Glutamatergic neuron (in vitro differentiated cells): ENCODE measurements at regions not wholly inside any gene's neighbourhood (a gene's known extent, or its start where the extent isn't known, plus 50 kb on each side); places are given as distances from the start of the nearest gene placed in this dataset.

Experiments
- DNase-seq: peaks from one replicate; pipeline ENCODE4 v3.0.0; 2022
- H3K27ac Mint-ChIP-seq: one replicate; pipeline ENCODE4 v1.8.0; 2020; ENCODE audit warnings: mild to moderate bottlenecking, mixed read lengths, inconsistent platforms; ENCODE audit not compliant: unreplicated experiment
- H3K27me3 Mint-ChIP-seq: one replicate; pipeline ENCODE4 v1.8.0; 2020; ENCODE audit warnings: mild to moderate bottlenecking, moderate library complexity, mixed read lengths, inconsistent platforms; ENCODE audit not compliant: unreplicated experiment
- H3K36me3 Mint-ChIP-seq: one replicate; pipeline ENCODE4 v1.8.0; 2020; ENCODE audit warnings: mild to moderate bottlenecking, mixed read lengths, inconsistent platforms; ENCODE audit not compliant: unreplicated experiment
- H3K4me1 Mint-ChIP-seq: one replicate; pipeline ENCODE4 v1.8.0; 2020; ENCODE audit warnings: mild to moderate bottlenecking, low read depth, mixed read lengths, inconsistent platforms; ENCODE audit not compliant: unreplicated experiment
- H3K4me3 Mint-ChIP-seq: one replicate; pipeline ENCODE4 v1.8.0; 2020; ENCODE audit warnings: mild to moderate bottlenecking, mixed read lengths, inconsistent platforms; ENCODE audit not compliant: unreplicated experiment
- H3K9me3 Mint-ChIP-seq: one replicate; pipeline ENCODE4 v1.8.0; 2020; ENCODE audit warnings: mild to moderate bottlenecking, moderate library complexity, mixed read lengths, inconsistent platforms; ENCODE audit not compliant: unreplicated experiment
- CTCF ChIP-seq: fragments of 200-600 bp; sonication (generic); IDR thresholded peaks from one replicate; pipeline ENCODE4 v1.5.0; 2021; ENCODE audit not compliant: partially characterized antibody, unreplicated experiment

GRCh38 chr10:29809383-29809782 lies 174.6 kb upstream of the SVIL start:
- Mint-ChIP-seq H3K9me3 (no peaks in the 10 kb centered on the region), H3K4me3 (no peak overlapping the region), H3K27ac (no peak overlapping the region), H3K36me3 (no peaks in the 10 kb centered on the region), H3K4me1 (no peaks in the 10 kb centered on the region), H3K27me3 (no peaks in the 10 kb centered on the region)
- DNase-seq: no peak
- TF ChIP-seq CTCF: no peak

- no peaks in the 10 kb centered on the region for H3K36me3 Mint-ChIP-seq
- DNase-seq: no peak
- no peaks in the 10 kb centered on the region for H3K9me3 Mint-ChIP-seq
- no peak for TF ChIP-seq CTCF
- no peak overlapping the region for H3K27ac Mint-ChIP-seq
- no peak overlapping the region for H3K4me3 Mint-ChIP-seq
- no peaks in the 10 kb centered on the region for H3K4me1 Mint-ChIP-seq
- H3K27me3 Mint-ChIP-seq: peaks cover 1% of the 10 kb centered on the region
These were observed 172.5 kb upstream of the SVIL start for GRCh38 chr10:29807163-29807806.

- peaks cover 3% of the 10 kb centered on the region for H3K27me3 Mint-ChIP-seq
- no peak overlapping the region for H3K4me3 Mint-ChIP-seq
- H3K9me3 Mint-ChIP-seq: no peaks in the 10 kb centered on the region
- no peaks in the 10 kb centered on the region for H3K4me1 Mint-ChIP-seq
- no peak for DNase-seq
- H3K36me3 Mint-ChIP-seq: no peaks in the 10 kb centered on the region
- no peak for TF ChIP-seq CTCF
- no peak overlapping the region for H3K27ac Mint-ChIP-seq
These were observed 171.6 kb upstream of the SVIL start for GRCh38 chr10:29806350-29806788.

GRCh38 chr10:29805134-29805723 lies 170.5 kb upstream of the SVIL start:
- TF ChIP-seq CTCF: no peak
- Mint-ChIP-seq H3K27ac (no peak overlapping the region), H3K4me1 (no peaks in the 10 kb centered on the region), H3K4me3 (no peak overlapping the region), H3K27me3 (peaks cover 3% of the 10 kb centered on the region), H3K36me3 (no peaks in the 10 kb centered on the region), H3K9me3 (no peaks in the 10 kb centered on the region)
- no peak for DNase-seq
